MM.1S (cell line): ENCODE measurements at regions not wholly inside any gene's neighbourhood (a gene's known extent, or its start where the extent isn't known, plus 50 kb on each side); places are given as distances from the start of the nearest gene placed in this dataset.

Experiments
- DNase-seq: peaks from one replicate; pipeline ENCODE4 v3.0.0-alpha.2; 2015
- H2AFZ ChIP-seq: fragments of 300-600 bp; sonication (generic); 2 replicates; pipeline ENCODE4 v1.6.0; 2016; ENCODE audit warnings: antibody characterized with exemption, low read length
- H3F3A ChIP-seq: fragments of 300-600 bp; sonication (generic); 2 replicates; pipeline ENCODE4 v1.6.1; 2016; ENCODE audit warnings: mild to moderate bottlenecking, antibody characterized with exemption, low read length, moderate library complexity, mixed read lengths; ENCODE audit not compliant: insufficient read depth
- H3K27ac ChIP-seq: fragments of 300-600 bp; sonication (generic); 2 replicates; pipeline ENCODE4 v1.5.1; 2016; ENCODE audit warnings: mild to moderate bottlenecking, low read length
- H3K27me3 ChIP-seq: fragments of 300-600 bp; sonication (generic); replicated peaks from 2 replicates; pipeline ENCODE4 v1.6.0; 2016; ENCODE audit warnings: low read length; ENCODE audit not compliant: insufficient read depth
- H3K36me3 ChIP-seq: fragments of 300-600 bp; sonication (generic); replicated peaks from 2 replicates; pipeline ENCODE4 v1.6.1; 2016; ENCODE audit warnings: mild to moderate bottlenecking, low read length, mixed read lengths; ENCODE audit not compliant: insufficient read depth
- H3K4me1 ChIP-seq: fragments of 300-600 bp; sonication (generic); 2 replicates; pipeline ENCODE4 v1.6.1; 2016; ENCODE audit warnings: low read length, mixed read lengths
- H3K4me2 ChIP-seq: fragments of 300-600 bp; sonication (generic); 2 replicates; pipeline ENCODE4 v1.6.0; 2016; ENCODE audit warnings: low read depth, low read length
- H3K4me3 ChIP-seq: fragments of 300-600 bp; sonication (generic); 2 replicates; pipeline ENCODE4 v1.5.1; 2016; ENCODE audit warnings: low read length, mixed read lengths
- H3K79me2 ChIP-seq: fragments of 300-600 bp; sonication (generic); 2 replicates; pipeline ENCODE4 v1.6.1; 2016; ENCODE audit warnings: mixed run types, low read length, mixed read lengths
- H3K9ac ChIP-seq: fragments of 300-600 bp; sonication (generic); 2 replicates; pipeline ENCODE4 v1.6.1; 2016; ENCODE audit warnings: low read length, mixed read lengths
- H3K9me2 ChIP-seq: fragments of 300-600 bp; sonication (generic); replicated peaks from 2 replicates; pipeline ENCODE4 v1.6.1; 2016; ENCODE audit warnings: mild to moderate bottlenecking, low read length, mixed read lengths; ENCODE audit not compliant: insufficient read depth
- H3K9me3 ChIP-seq: fragments of 300-600 bp; sonication (generic); replicated peaks from 2 replicates; pipeline ENCODE4 v1.6.1; 2016; ENCODE audit warnings: mild to moderate bottlenecking, low read length, mixed read lengths; ENCODE audit not compliant: insufficient read depth
- H4K20me1 ChIP-seq: fragments of 300-600 bp; sonication (generic); 2 replicates; pipeline ENCODE4 v1.6.1; 2016; ENCODE audit warnings: mild to moderate bottlenecking, low read length, moderate library complexity, mixed read lengths; ENCODE audit not compliant: insufficient read depth
- CTCF ChIP-seq: fragments of 300-600 bp; sonication (generic); IDR thresholded peaks from 2 replicates; pipeline ENCODE4 v1.5.1; 2016; ENCODE audit warnings: antibody characterized with exemption, low read length, mixed read lengths
- EZH2 ChIP-seq: fragments of 300-600 bp; sonication (generic); optimal IDR thresholded peaks from 2 replicates; pipeline ENCODE3; 2017; ENCODE audit warnings: low read depth, mild to moderate bottlenecking, antibody characterized with exemption, low read length, mixed read lengths
- EZH2phosphoT487 ChIP-seq: fragments of 300-600 bp; sonication (generic); IDR thresholded peaks from 2 replicates; pipeline ENCODE4 v1.6.1; 2018; ENCODE audit warnings: antibody characterized with exemption, low read length

- Histone ChIP-seq H3K4me1 (no peaks in the 10 kb centered on the region), H3K4me3 (no peak overlapping the region), H3K27me3 (no peaks in the 10 kb centered on the region), H3F3A (no peaks in the 10 kb centered on the region), H3K9ac (no peak overlapping the region), H3K9me3 (no peaks in the 10 kb centered on the region), H4K20me1 (no peaks in the 10 kb centered on the region), H3K27ac (no peak overlapping the region), H3K9me2 (no peaks in the 10 kb centered on the region), H2AFZ (no peak overlapping the region), H3K4me2 (no peak overlapping the region), H3K36me3 (no peaks in the 10 kb centered on the region), H3K79me2 (no peaks in the 10 kb centered on the region)
- DNase-seq, result no peak
- TF ChIP-seq CTCF, result no peak
- no peak for TF ChIP-seq EZH2phosphoT487
- no peak for TF ChIP-seq EZH2
These were observed 328.2 kb downstream of the FOXO1 start for GRCh38 chr13:40338217-40338616.

- Histone ChIP-seq H3K79me2 (no peaks in the 10 kb centered on the region), H3K4me3 (no peak overlapping the region), H3K4me2 (no peak overlapping the region), H3K9me3 (no peaks in the 10 kb centered on the region), H3K9me2 (no peaks in the 10 kb centered on the region), H4K20me1 (no peaks in the 10 kb centered on the region), H3K4me1 (no peaks in the 10 kb centered on the region), H3K27me3 (no peaks in the 10 kb centered on the region), H3K9ac (no peak overlapping the region), H3K36me3 (no peaks in the 10 kb centered on the region), H3K27ac (no peak overlapping the region), H2AFZ (no peak overlapping the region), H3F3A (no peaks in the 10 kb centered on the region)
- no peak for DNase-seq
- TF ChIP-seq CTCF (no peak), EZH2 (no peak), EZH2phosphoT487 (no peak)
These were observed 325.9 kb downstream of the FOXO1 start for GRCh38 chr13:40340368-40341095.

GRCh38 chr13:40341096-40341471 is 325.4 kb downstream of the FOXO1 start:
- Histone ChIP-seq H3K36me3 (no peaks in the 10 kb centered on the region), H3K79me2 (no peaks in the 10 kb centered on the region), H3K4me3 (no peak overlapping the region), H3K4me1 (no peaks in the 10 kb centered on the region), H3K9me2 (no peaks in the 10 kb centered on the region), H2AFZ (no peak overlapping the region), H3K27me3 (no peaks in the 10 kb centered on the region), H3K9ac (no peak overlapping the region), H3K27ac (no peak overlapping the region), H3K9me3 (no peaks in the 10 kb centered on the region), H3F3A (no peaks in the 10 kb centered on the region), H4K20me1 (no peaks in the 10 kb centered on the region), H3K4me2 (no peak overlapping the region)
- no peak for DNase-seq
- TF ChIP-seq EZH2phosphoT487, result no peak
- no peak for TF ChIP-seq EZH2
- TF ChIP-seq CTCF, result no peak
